Endothelial cell of umbilical vein (primary cell): ENCODE measurements at regions not wholly inside any gene's neighbourhood (a gene's known extent, or its start where the extent isn't known, plus 50 kb on each side); places are given as distances from the start of the nearest gene placed in this dataset.

Experiments used
- BruUV-seq: library from RNA; stranded (reverse); fragments of 400-500 nt; replicated peaks from 2 replicates; lab custom pipeline; 2021; lab: Mats Ljungman, UMichigan
- CTCF ChIA-PET: fragments of 300-600, 350-600 bp; sonication (Branson Sonifier 250); formaldehyde crosslinking; loops from one replicate; lab custom pipeline; 2021; ENCODE audit warnings: antibody characterized with exemption, inconsistent platforms; lab: Charles Lee
- POLR2A ChIA-PET: fragments of 300-600, 350-600 bp; sonication (Branson Sonifier 250); formaldehyde crosslinking; loops from one replicate; lab custom pipeline; 2021; ENCODE audit warnings: antibody characterized with exemption, inconsistent platforms; lab: Charles Lee
- DNase-seq: peaks from one replicate; pipeline ENCODE4 v3.0.0-alpha.2; 2011; ENCODE audit warnings: low read depth, low spot score
- FAIRE-seq: peaks from 2 replicates; lab custom pipeline; 2011; peaks lifted over from hg19 to GRCh38; lab: Jason Lieb, UNC
- H2AFZ ChIP-seq: 2 replicates; pipeline ENCODE4 v1.6.0; 2012; ENCODE audit warnings: low read depth, low read length, control low read depth, inconsistent platforms
- H3K27ac ChIP-seq: 2 replicates; pipeline ENCODE4 v1.5.1; 2011; ENCODE audit warnings: low read depth, mild to moderate bottlenecking, control low read depth, low read length, moderate library complexity; ENCODE audit not compliant: insufficient read depth
- H3K27me3 ChIP-seq, 2 experiments: 2 replicates each; pipeline versions ENCODE4 v1.6.0 to v1.6.1; 2011; ENCODE audit warnings: low read length in 2 of 2, mixed read lengths in 1 of 2; ENCODE audit not compliant: control insufficient read depth in 2 of 2, insufficient read depth in 2 of 2
- H3K36me3 ChIP-seq, 2 experiments: 2 replicates in 1 of 2; 3 replicates in 1 of 2; pipeline ENCODE4 v1.5.1; 2011; ENCODE audit warnings: low read length in 2 of 2, mild to moderate bottlenecking in 1 of 2, moderate library complexity in 1 of 2; ENCODE audit not compliant: control insufficient read depth in 2 of 2, insufficient read depth in 2 of 2; ENCODE audit errors: extremely low read depth in 1 of 2
- H3K4me1 ChIP-seq: 3 replicates; pipeline ENCODE4 v1.5.1; 2011; ENCODE audit warnings: mild to moderate bottlenecking, low read length; ENCODE audit not compliant: control insufficient read depth, insufficient read depth; ENCODE audit errors: extremely low read depth
- H3K4me2 ChIP-seq: 2 replicates; pipeline ENCODE4 v1.6.1; 2011; ENCODE audit warnings: low read length, control low read depth, mixed read lengths; ENCODE audit not compliant: insufficient read depth
- H3K4me3 ChIP-seq, 3 experiments: fragments of 200-600 bp in 1 of 3; sonication (generic), shearing (Covaris generic) in 1 of 3; replicated peaks in 1 of 3; 2 replicates each; pipeline ENCODE4 v1.5.1; 2011 to 2016; ENCODE audit warnings: control low read depth in 3 of 3, low read length in 3 of 3, mild to moderate bottlenecking in 2 of 3, inconsistent platforms in 1 of 3, low read depth in 1 of 3, moderate library complexity in 1 of 3; ENCODE audit not compliant: insufficient read depth in 1 of 3
- H3K79me2 ChIP-seq: 2 replicates; pipeline ENCODE4 v1.6.0; 2012; ENCODE audit warnings: low read length, inconsistent platforms; ENCODE audit not compliant: control insufficient read depth, insufficient read depth
- H3K9ac ChIP-seq: replicated peaks from 2 replicates; pipeline ENCODE3; 2011; ENCODE audit warnings: low read length, control low read depth; ENCODE audit not compliant: insufficient read depth; ENCODE audit errors: extremely low read depth
- H3K9me1 ChIP-seq: replicated peaks from 3 replicates; pipeline ENCODE4 v1.6.0; 2011; ENCODE audit warnings: mild to moderate bottlenecking, low read length; ENCODE audit not compliant: control insufficient read depth, insufficient read depth; ENCODE audit errors: extremely low read depth
- H3K9me3 ChIP-seq: replicated peaks from 2 replicates; pipeline ENCODE4 v1.5.1; 2012; ENCODE audit warnings: low read length, inconsistent platforms; ENCODE audit not compliant: control insufficient read depth, insufficient read depth
- H4K20me1 ChIP-seq: replicated peaks from 2 replicates; pipeline ENCODE3; 2011; ENCODE audit warnings: mild to moderate bottlenecking, low read length; ENCODE audit not compliant: control insufficient read depth, insufficient read depth; ENCODE audit errors: extremely low read depth
- CTCF ChIP-seq, 2 donors: IDR thresholded peaks; 1 replicate in 1 of 2; 2 replicates in 1 of 2; pipeline ENCODE4 v1.5.1; 2011; ENCODE audit warnings: low read length in 2 of 2, mild to moderate bottlenecking in 2 of 2, moderate library complexity in 2 of 2, control low read depth in 1 of 2, inconsistent platforms in 1 of 2, low read depth in 1 of 2; ENCODE audit not compliant: insufficient read depth in 1 of 2; ENCODE audit errors: extremely low read depth in 1 of 2
- EZH2 ChIP-seq: IDR thresholded peaks from 2 replicates; pipeline ENCODE4 v1.6.1; 2012; ENCODE audit warnings: borderline replicate concordance, low read depth, mild to moderate bottlenecking, moderate library complexity, low read length, inconsistent platforms; ENCODE audit not compliant: severe bottlenecking
- FOS ChIP-seq: IDR thresholded peaks from 2 replicates; pipeline ENCODE4 v1.6.1; 2011; ENCODE audit warnings: mild to moderate bottlenecking, low read length, moderate library complexity, borderline replicate concordance; ENCODE audit not compliant: insufficient read depth
- GATA2 ChIP-seq: IDR thresholded peaks from 2 replicates; pipeline ENCODE4 v1.7.0; 2011; ENCODE audit warnings: low read depth, mild to moderate bottlenecking, moderate library complexity, mixed read lengths, low read length; ENCODE audit not compliant: insufficient read length, insufficient read depth
- JUN ChIP-seq: IDR thresholded peaks from 2 replicates; pipeline ENCODE4 v1.6.1; 2011; ENCODE audit warnings: borderline replicate concordance, low read depth; ENCODE audit not compliant: insufficient read length, insufficient read depth
- MAX ChIP-seq: IDR thresholded peaks from 2 replicates; pipeline ENCODE4 v1.6.1; 2011; ENCODE audit not compliant: insufficient read depth, insufficient read length
- MYC ChIP-seq: IDR thresholded peaks from one replicate; pipeline ENCODE4 v1.6.1; 2011; ENCODE audit warnings: mild to moderate bottlenecking, low read depth, low read length
- POLR2A ChIP-seq: IDR thresholded peaks from 2 replicates; pipeline ENCODE4 v1.6.1; 2012; ENCODE audit warnings: low read depth, mild to moderate bottlenecking, control low read depth, low read length
- POLR2AphosphoS5 ChIP-seq: IDR thresholded peaks from 2 replicates; pipeline ENCODE4 v1.6.1; 2012; ENCODE audit warnings: low read depth, mild to moderate bottlenecking, control low read depth, low read length, moderate library complexity; ENCODE audit not compliant: insufficient read depth
- dilution Hi-C: fragments of 300-500 bp; cut with MboI; formaldehyde crosslinking; loops from one replicate; pipeline ENCODE4 v1.15.0; 2019; ENCODE audit warnings: low sequenced_read_pairs; ENCODE audit not compliant: extremely low pct_ligation_motif_present
- intact Hi-C: fragments of 100-400 bp; cut with micrococcal nuclease; formaldehyde crosslinking; loops from one replicate; pipeline ENCODE4 v1.10.0; 2022

- peaks cover 2% of the 10 kb centered on the region for H3K9me3 ChIP-seq
Observed at GRCh38 chr7:153151766-153152165, 392.2 kb downstream of the ACTR3B start.

More at GRCh38 chr7:153151766-153152165, 392.2 kb downstream of the ACTR3B start:
- ChIA-PET POLR2A (no interaction called here), CTCF (no interaction called here)
- H3K27me3 ChIP-seq, result no peaks in the 10 kb centered on the region
- no peaks in the 10 kb centered on the region for H3K4me1 ChIP-seq
- FAIRE-seq, result no peak
- H3K27ac ChIP-seq, result no peak overlapping the region
- H3K4me2 ChIP-seq, result no peak overlapping the region
- no peaks in the 10 kb centered on the region for H4K20me1 ChIP-seq
- no peak overlapping the region for H3K9ac ChIP-seq
- TF ChIP-seq POLR2AphosphoS5, result no peak
- no peak for TF ChIP-seq MAX
- no peak for TF ChIP-seq GATA2
- TF ChIP-seq MYC, result no peak
- TF ChIP-seq CTCF (IDR thresholded peaks at IDR 0.05; ENCODE audit: extremely low read depth in 1 of 2, insufficient read depth in 1 of 2, low read depth in 1 of 2, low read length in 2 of 2), result no peak
- no peak for TF ChIP-seq POLR2A
- TF ChIP-seq JUN, result no peak
- no peak for TF ChIP-seq EZH2
- no peak for TF ChIP-seq FOS
- no peak overlapping the region for H2AFZ ChIP-seq
- no peak overlapping the region for H3K4me3 ChIP-seq
- H3K36me3 ChIP-seq, result no peaks in the 10 kb centered on the region
- H3K9me1 ChIP-seq, result no peaks in the 10 kb centered on the region
- intact Hi-C loops (no loop called here), dilution Hi-C loops (no loop called here)
- no peaks in the 10 kb centered on the region for H3K79me2 ChIP-seq
- DNase-seq, result no peak
- no TSS peak for BruUV-seq
